Kidney (tissue), 13 donors: ENCODE measurements at regions not wholly inside any gene's neighbourhood (a gene's known extent, or its start where the extent isn't known, plus 50 kb on each side); places are given as distances from the start of the nearest gene placed in this dataset.

Experiments
- DNase-seq, 5 donors: peaks; one replicate each; pipeline ENCODE4 v3.0.0-alpha.2; 2013 to 2020
- FAIRE-seq: peaks from 2 replicates; lab custom pipeline; 2012; peaks lifted over from hg19 to GRCh38; lab: Jason Lieb, UNC
- H3K27ac ChIP-seq, 2 donors: one replicate each; pipeline ENCODE4 v1.7.0; 2013; ENCODE audit warnings: low read depth in 2 of 2, low read length in 2 of 2, inconsistent platforms in 1 of 2
- H3K27me3 ChIP-seq: one replicate; pipeline ENCODE4 v1.7.1; 2013; ENCODE audit warnings: low read length, inconsistent platforms; ENCODE audit not compliant: control insufficient read depth, insufficient read depth
- H3K36me3 ChIP-seq, 3 donors: one replicate each; pipeline versions ENCODE4 v1.7.0 to v1.7.1; 2013; ENCODE audit warnings: low read length in 3 of 3, control low read depth in 1 of 3, inconsistent platforms in 1 of 3; ENCODE audit not compliant: insufficient read depth in 3 of 3, control insufficient read depth in 2 of 3
- H3K4me1 ChIP-seq, 3 donors: one replicate each; pipeline versions ENCODE4 v1.7.0 to v1.7.1; 2013; ENCODE audit warnings: low read length in 3 of 3, inconsistent platforms in 1 of 3, low read depth in 1 of 3; ENCODE audit not compliant: control insufficient read depth in 2 of 3, insufficient read depth in 2 of 3
- H3K4me3 ChIP-seq, 3 donors: one replicate each; pipeline versions ENCODE4 v1.7.0 to v1.8.1; 2013; ENCODE audit warnings: low read length in 3 of 3, control low read depth in 1 of 3, inconsistent platforms in 1 of 3
- H3K9ac ChIP-seq, 3 donors: one replicate each; pipeline versions ENCODE4 v1.7.0 to v1.7.1; 2013; ENCODE audit warnings: low read length in 3 of 3, control low read depth in 1 of 3, inconsistent platforms in 1 of 3
- H3K9me3 ChIP-seq, 3 donors: one replicate each; pipeline versions ENCODE4 v1.7.0 to v1.7.1; 2013; ENCODE audit warnings: low read length in 3 of 3, control low read depth in 1 of 3, inconsistent platforms in 1 of 3; ENCODE audit not compliant: control insufficient read depth in 2 of 3, insufficient read depth in 1 of 3
- intact Hi-C: fragments of 100-400 bp; cut with DNase I; formaldehyde crosslinking; loops from one replicate; pipeline ENCODE4 v1.11.1; 2022
- TF ChIP-seq, protein P1 (sequence below): IDR thresholded peaks from 3 replicates; pipeline ENCODE4 v1.5.1; 2012; ENCODE audit warnings: mild to moderate bottlenecking, moderate library complexity, borderline replicate concordance; ENCODE audit not compliant: insufficient read depth; ENCODE audit errors: extremely low read depth
- donor health status: control.
- donor health status: control.
- donor health status: control.
- donor health status: control.
- donor health status: control.
- donor health status: DM: yes; HTN: yes; CAD: no.
- donor health status: Normal renal cell carcinoma (clear cell type).

DNA sequence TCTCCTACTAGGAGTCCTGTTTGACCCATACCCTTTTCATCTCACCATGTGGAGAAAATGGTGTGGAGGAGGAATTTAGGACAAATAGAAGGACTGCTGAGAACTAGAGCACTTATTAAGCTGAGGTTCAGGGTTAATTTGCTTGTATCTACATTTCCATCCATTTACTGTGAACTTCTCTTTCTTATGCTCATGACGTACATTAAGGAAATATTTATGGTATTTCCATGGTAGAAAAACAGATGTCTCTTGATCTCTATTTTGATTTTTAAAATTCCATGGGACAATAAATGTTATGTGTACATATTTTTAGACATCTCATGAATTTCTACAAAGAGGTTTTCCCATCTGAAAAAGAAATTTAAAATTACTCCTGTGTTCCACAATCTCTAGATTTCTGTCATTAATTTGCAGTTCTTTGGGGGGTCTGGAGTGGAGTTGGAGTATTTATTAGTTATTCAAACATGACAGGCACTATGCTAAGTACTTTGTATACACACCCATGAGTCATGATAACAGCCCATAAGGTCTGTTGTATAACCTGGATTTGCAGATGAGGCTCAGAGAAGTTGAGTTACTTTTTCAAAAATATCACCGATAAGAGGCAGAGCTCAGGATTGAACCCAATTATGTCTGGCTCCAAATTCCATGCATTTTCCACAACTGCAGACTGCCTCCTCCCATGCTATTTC, 112.6 kb downstream of the COPS8 start:
- TF ChIP-seq, protein P1, sequence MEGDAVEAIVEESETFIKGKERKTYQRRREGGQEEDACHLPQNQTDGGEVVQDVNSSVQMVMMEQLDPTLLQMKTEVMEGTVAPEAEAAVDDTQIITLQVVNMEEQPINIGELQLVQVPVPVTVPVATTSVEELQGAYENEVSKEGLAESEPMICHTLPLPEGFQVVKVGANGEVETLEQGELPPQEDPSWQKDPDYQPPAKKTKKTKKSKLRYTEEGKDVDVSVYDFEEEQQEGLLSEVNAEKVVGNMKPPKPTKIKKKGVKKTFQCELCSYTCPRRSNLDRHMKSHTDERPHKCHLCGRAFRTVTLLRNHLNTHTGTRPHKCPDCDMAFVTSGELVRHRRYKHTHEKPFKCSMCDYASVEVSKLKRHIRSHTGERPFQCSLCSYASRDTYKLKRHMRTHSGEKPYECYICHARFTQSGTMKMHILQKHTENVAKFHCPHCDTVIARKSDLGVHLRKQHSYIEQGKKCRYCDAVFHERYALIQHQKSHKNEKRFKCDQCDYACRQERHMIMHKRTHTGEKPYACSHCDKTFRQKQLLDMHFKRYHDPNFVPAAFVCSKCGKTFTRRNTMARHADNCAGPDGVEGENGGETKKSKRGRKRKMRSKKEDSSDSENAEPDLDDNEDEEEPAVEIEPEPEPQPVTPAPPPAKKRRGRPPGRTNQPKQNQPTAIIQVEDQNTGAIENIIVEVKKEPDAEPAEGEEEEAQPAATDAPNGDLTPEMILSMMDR: no peak
- no peaks in the 10 kb centered on the region for H3K9me3 ChIP-seq
- H3K27me3 ChIP-seq: no peaks in the 10 kb centered on the region
- intact Hi-C loops: no loop called here
- DNase-seq (no peak), FAIRE-seq (no peak)
- H3K4me3 ChIP-seq: no peak overlapping the region
- no peak overlapping the region for H3K27ac ChIP-seq
- H3K4me1 ChIP-seq: peaks cover 0 to 3% (median 0%) of the 10 kb centered on the region in 3 donors
- no peak overlapping the region for H3K9ac ChIP-seq
- no peaks in the 10 kb centered on the region for H3K36me3 ChIP-seq

DNA sequence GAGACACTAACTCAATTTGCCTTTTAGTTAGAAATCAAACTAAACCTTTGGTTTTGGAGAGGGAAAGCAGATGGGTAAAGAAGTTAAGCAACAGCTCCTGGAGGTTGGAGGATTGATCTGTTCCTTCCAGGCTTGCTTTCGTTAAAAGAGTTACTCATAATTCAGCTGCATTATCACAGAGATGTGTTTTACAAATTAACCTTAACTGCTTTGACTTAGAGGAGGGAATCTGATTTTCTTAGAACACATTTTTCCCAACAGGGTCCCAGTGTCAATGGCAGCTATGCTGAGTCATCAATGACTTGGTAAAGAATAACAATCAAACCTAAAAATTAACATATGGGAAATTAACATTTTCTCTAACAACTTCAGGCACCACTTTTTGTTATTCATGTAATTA, 113.4 kb downstream of the COPS8 start:
- no peaks in the 10 kb centered on the region for H3K9me3 ChIP-seq

DNA sequence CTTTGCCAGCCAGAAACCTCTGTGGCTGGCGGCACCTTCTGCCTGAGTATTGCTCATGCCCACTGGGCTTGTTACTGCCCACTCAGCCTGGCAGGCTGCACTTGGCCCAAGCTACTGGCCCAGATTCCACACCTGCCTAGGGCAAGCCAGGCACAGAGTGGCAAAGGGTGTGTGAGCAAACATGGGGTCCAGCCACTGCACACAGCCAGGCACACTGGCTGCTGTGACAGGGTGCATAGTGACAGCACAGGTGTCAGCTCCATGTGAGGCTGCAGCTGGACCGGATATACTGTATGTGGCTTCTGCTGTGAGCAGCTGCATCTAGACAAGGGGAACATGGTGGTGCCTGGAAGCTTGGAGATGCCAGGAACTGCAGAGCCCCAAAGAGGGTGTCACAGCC, 113.9 kb downstream of the COPS8 start:
- Histone ChIP-seq H3K9me3 (no peaks in the 10 kb centered on the region), H3K36me3 (no peaks in the 10 kb centered on the region), H3K4me1 (peaks cover 0 to 3% (median 0%) of the 10 kb centered on the region in 3 donors), H3K27me3 (no peaks in the 10 kb centered on the region), H3K4me3 (no peak overlapping the region), H3K9ac (no peak overlapping the region), H3K27ac (no peak overlapping the region)
- intact Hi-C loops: no loop called here
- FAIRE-seq (no peak), DNase-seq (no peak)
- TF ChIP-seq, protein P1: no peak

More for the DNA sequence above, 113.4 kb downstream of the COPS8 start:
- peaks cover 0 to 3% (median 0%) of the 10 kb centered on the region in 3 donors for H3K4me1 ChIP-seq
- H3K36me3 ChIP-seq: no peaks in the 10 kb centered on the region
- intact Hi-C loops: no loop called here
- H3K9ac ChIP-seq: no peak overlapping the region
- H3K27me3 ChIP-seq: no peaks in the 10 kb centered on the region
- no peak overlapping the region for H3K4me3 ChIP-seq
- TF ChIP-seq, protein P1: no peak
- no peak overlapping the region for H3K27ac ChIP-seq
- no peak for DNase-seq
- no peak for FAIRE-seq
